ENCODE measurements at regions not wholly inside any gene's neighbourhood (a gene's known extent, or its start where the extent isn't known, plus 50 kb on each side); places are given as distances from the start of the nearest gene placed in this dataset.

DNA sequence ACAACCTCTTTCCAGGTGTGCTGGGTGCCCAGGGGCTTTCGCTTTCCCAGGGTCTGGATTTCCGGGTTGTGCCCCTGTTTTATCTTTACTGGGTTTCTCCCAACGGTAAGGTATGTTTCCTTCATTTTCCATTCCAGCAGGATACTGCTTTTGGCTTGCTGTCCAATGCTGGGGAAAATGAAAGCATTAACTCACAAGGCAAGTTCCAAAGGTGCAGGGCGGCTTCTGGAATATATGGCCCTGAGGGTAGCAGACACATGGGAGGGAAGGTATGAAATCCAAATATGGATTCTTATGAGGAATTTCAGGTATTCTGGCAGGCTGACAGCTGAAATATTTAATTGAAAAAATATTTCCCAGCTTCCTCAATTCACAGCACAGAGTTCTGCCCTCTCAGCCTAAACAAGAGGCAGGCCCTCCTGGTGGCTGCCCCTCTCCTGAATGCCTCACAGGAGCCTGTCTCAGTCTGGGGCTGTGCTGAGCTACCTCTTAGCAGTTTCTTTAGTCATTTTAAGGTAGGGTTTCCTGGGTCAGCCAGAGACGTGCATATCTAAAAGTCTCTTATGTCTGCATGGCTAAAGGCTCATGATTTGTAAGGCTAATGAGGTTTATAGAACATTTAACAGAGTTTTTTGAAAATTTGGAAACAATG lies 318.6 kb upstream of the B3GAT1 start:
- Histone ChIP-seq H3K4me1 (replicated peaks) (no peaks in the 10 kb centered on the region), H3K27me3 (replicated peaks; ENCODE audit: insufficient read depth) (no peaks in the 10 kb centered on the region), H3K36me3 (no peaks in the 10 kb centered on the region), H3K9me3 (no peaks in the 10 kb centered on the region), H3K4me3 (no peak overlapping the region), H3K27ac (no peak overlapping the region)
- 70% methylated on average over 5 of the region's 5 CpGs for WGBS
- intact Hi-C loops (cut with DNase I): no loop called here
- no peak for DNase-seq (ENCODE audit: low spot score)
- TF ChIP-seq, protein P1, sequence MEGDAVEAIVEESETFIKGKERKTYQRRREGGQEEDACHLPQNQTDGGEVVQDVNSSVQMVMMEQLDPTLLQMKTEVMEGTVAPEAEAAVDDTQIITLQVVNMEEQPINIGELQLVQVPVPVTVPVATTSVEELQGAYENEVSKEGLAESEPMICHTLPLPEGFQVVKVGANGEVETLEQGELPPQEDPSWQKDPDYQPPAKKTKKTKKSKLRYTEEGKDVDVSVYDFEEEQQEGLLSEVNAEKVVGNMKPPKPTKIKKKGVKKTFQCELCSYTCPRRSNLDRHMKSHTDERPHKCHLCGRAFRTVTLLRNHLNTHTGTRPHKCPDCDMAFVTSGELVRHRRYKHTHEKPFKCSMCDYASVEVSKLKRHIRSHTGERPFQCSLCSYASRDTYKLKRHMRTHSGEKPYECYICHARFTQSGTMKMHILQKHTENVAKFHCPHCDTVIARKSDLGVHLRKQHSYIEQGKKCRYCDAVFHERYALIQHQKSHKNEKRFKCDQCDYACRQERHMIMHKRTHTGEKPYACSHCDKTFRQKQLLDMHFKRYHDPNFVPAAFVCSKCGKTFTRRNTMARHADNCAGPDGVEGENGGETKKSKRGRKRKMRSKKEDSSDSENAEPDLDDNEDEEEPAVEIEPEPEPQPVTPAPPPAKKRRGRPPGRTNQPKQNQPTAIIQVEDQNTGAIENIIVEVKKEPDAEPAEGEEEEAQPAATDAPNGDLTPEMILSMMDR (IDR thresholded peaks at IDR 0.05): no peak
- TF ChIP-seq POLR2A (IDR thresholded peaks at IDR 0.05) (no peak), POLR2AphosphoS5 (IDR thresholded peaks at IDR 0.05) (no peak)

DNA sequence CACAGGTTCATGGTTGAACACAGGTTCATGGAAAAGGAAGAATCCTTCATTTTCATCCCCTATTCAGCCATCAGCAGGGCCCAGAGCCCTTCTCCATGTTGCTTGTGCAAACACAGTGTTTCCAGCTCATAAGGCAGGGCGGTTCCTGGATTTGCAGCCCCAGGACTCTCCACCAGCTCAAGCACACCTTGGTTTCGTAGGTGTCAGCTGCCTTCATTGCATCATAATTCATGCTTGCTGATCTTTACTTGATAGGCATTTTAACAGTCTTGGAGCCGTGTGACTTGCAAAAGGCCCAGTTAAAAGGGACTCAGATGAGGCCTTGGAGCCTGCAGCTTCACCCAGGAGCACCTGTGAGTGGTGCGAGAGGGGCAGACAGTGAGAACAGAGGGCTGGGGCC lies 318.1 kb upstream of the B3GAT1 start:
- DNase-seq (ENCODE audit: low spot score): no peak
- Histone ChIP-seq H3K27me3 (replicated peaks; ENCODE audit: insufficient read depth) (no peaks in the 10 kb centered on the region), H3K9me3 (no peaks in the 10 kb centered on the region), H3K4me1 (replicated peaks) (no peaks in the 10 kb centered on the region), H3K27ac (no peak overlapping the region), H3K4me3 (no peak overlapping the region), H3K36me3 (no peaks in the 10 kb centered on the region)
- intact Hi-C loops (cut with DNase I): no loop called here
- 79% methylated on average over 3 of the region's 4 CpGs for WGBS
- TF ChIP-seq, protein P1 (IDR thresholded peaks at IDR 0.05): no peak
- no peak for TF ChIP-seq POLR2A (IDR thresholded peaks at IDR 0.05)
- TF ChIP-seq POLR2AphosphoS5 (IDR thresholded peaks at IDR 0.05): no peak

DNA sequence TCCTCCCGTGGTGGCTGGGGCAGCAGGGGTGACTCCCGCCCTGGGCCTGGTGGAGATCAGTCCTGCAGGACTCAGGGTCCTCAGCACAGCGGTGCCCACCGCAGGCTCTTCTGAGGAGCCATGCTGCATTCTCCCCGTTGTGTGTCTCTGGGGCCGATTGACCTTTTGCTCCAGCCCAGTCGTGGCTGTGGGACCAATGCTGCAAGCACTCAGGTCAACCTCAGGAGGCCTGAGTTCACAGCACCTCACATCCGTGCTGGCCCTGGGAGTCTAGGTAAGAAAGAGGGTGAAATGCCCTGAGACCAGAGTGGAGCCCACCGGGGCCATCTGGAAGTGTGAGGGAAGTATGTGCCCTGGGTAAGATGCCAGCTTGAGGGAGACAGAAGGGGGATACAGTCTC lies 316.1 kb upstream of the B3GAT1 start:
- no peaks in the 10 kb centered on the region for H3K27me3 ChIP-seq (replicated peaks; ENCODE audit: insufficient read depth)
- H3K27ac ChIP-seq: no peak overlapping the region
- no peaks in the 10 kb centered on the region for H3K4me1 ChIP-seq (replicated peaks)
- H3K9me3 ChIP-seq: no peaks in the 10 kb centered on the region
- TF ChIP-seq, protein P1 (IDR thresholded peaks at IDR 0.05): no peak
- TF ChIP-seq POLR2AphosphoS5 (IDR thresholded peaks at IDR 0.05): no peak
- no peak for TF ChIP-seq POLR2A (IDR thresholded peaks at IDR 0.05)
- intact Hi-C loops (cut with DNase I): no loop called here
- no peak overlapping the region for H3K4me3 ChIP-seq
- H3K36me3 ChIP-seq: no peaks in the 10 kb centered on the region
- DNase-seq (ENCODE audit: low spot score): no peak
- 90% methylated on average over 9 of the region's 9 CpGs for WGBS

DNA sequence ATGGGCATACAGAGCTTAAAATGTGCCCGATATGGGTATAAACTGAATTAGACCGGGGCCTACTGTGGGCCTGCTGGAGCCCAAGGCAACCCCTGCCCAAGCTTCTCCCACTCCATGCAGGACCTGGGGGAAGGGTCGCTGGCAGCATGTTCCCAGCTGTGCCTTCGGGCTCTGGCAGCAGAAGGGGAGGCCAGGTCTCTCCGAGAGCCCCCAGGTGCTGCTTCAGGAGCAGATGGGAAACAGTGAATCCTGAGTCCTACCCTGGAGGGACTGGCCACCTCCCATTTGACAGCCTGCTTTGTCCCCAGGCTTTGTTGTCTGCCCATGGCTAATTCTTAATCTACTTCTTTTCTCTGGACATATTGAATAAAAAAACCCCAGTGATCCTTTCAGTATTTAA lies 315.6 kb upstream of the B3GAT1 start:
- no peak overlapping the region for H3K4me3 ChIP-seq
- no peaks in the 10 kb centered on the region for H3K36me3 ChIP-seq
- H3K27me3 ChIP-seq (replicated peaks; ENCODE audit: insufficient read depth): no peaks in the 10 kb centered on the region
- WGBS: 86% methylated on average over 5 of the region's 5 CpGs
- DNase-seq (ENCODE audit: low spot score): no peak
- no peaks in the 10 kb centered on the region for H3K4me1 ChIP-seq (replicated peaks)
- TF ChIP-seq POLR2A (IDR thresholded peaks at IDR 0.05) (no peak), POLR2AphosphoS5 (IDR thresholded peaks at IDR 0.05) (no peak)
- TF ChIP-seq, protein P1 (IDR thresholded peaks at IDR 0.05): no peak
- no peak overlapping the region for H3K27ac ChIP-seq
- intact Hi-C loops (cut with DNase I): no loop called here
- H3K9me3 ChIP-seq: no peaks in the 10 kb centered on the region

DNA sequence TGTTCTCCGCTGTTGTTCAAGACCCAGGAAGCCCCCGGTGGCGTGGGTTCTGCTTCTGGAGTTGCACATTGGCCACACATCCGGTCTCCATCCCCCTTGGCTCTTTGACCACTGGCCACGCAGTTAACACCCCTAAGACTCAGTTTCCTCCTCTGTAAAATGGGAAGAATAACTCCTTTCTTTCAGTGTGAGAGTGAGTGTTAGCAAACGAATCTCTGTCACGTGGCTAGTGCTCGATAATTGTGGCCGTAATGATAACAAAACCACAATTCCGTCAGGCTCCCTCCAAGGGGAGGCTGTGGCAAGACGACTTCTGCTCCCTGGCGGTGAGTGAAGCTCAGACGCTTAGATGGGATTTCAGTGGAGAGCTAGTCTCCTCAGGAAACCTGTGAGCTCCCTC lies 315.2 kb upstream of the B3GAT1 start:
- H3K27ac ChIP-seq: no peak overlapping the region
- DNase-seq (ENCODE audit: low spot score): no peak
- intact Hi-C loops (cut with DNase I): no loop called here

More for the DNA sequence above, 315.2 kb upstream of the B3GAT1 start:
- H3K9me3 ChIP-seq: no peaks in the 10 kb centered on the region
- H3K36me3 ChIP-seq: no peaks in the 10 kb centered on the region
- TF ChIP-seq, protein P1 (IDR thresholded peaks at IDR 0.05): no peak
- TF ChIP-seq POLR2AphosphoS5 (IDR thresholded peaks at IDR 0.05): no peak
- no peak for TF ChIP-seq POLR2A (IDR thresholded peaks at IDR 0.05)
- no peaks in the 10 kb centered on the region for H3K4me1 ChIP-seq (replicated peaks)
- no peaks in the 10 kb centered on the region for H3K27me3 ChIP-seq (replicated peaks; ENCODE audit: insufficient read depth)
- WGBS: 92% methylated on average over 13 of the region's 13 CpGs
- no peak overlapping the region for H3K4me3 ChIP-seq

Data from prostate gland (tissue), 2 donors.